HG03354 (cell line): ENCODE measurements at regions not wholly inside any gene's neighbourhood (a gene's known extent, or its start where the extent isn't known, plus 50 kb on each side); places are given as distances from the start of the nearest gene placed in this dataset.

ENCODE experiments used
- ATAC-seq: cut with Tn5 transposase; IDR thresholded peaks from one replicate; pipeline ENCODE4 v1.9.1; 2021; ENCODE audit warnings: mild to moderate bottlenecking; ENCODE audit not compliant: unreplicated experiment, poor library complexity, severe bottlenecking

- ATAC-seq, result peak; percentile 60
Measured at GRCh38 chr3:28637742-28638141, 289.1 kb upstream of the AZI2 start.

- ATAC-seq, result no peak
Measured at GRCh38 chr3:28645149-28645548, 296.5 kb upstream of the AZI2 start.

GRCh38 chr3:28646435-28646834 lies 297.8 kb upstream of the AZI2 start:
- no peak for ATAC-seq

- ATAC-seq, result no peak
Measured at GRCh38 chr3:28649266-28649665, 300.6 kb upstream of the AZI2 start.

- no peak for ATAC-seq
Measured at GRCh38 chr3:28651159-28651558, 302.5 kb upstream of the AZI2 start.

- no peak for ATAC-seq
Measured at GRCh38 chr3:28664123-28664522, 315.5 kb upstream of the AZI2 start.

GRCh38 chr3:28667646-28668621 lies 319.3 kb upstream of the AZI2 start:
- peak; percentile 95 for ATAC-seq

GRCh38 chr3:28669870-28670269 lies 321.2 kb upstream of the AZI2 start:
- ATAC-seq, result no peak

- no peak for ATAC-seq
Measured at GRCh38 chr3:28672406-28672805, 323.8 kb upstream of the AZI2 start.

- ATAC-seq, result no peak
Measured at GRCh38 chr3:28673446-28673845, 324.8 kb upstream of the AZI2 start.

- no peak for ATAC-seq
Measured at GRCh38 chr3:28674212-28674611, 325.6 kb upstream of the AZI2 start.

- no peak for ATAC-seq
Measured at GRCh38 chr3:28677581-28677980, 329.0 kb upstream of the AZI2 start.

- ATAC-seq, result no peak
Measured at GRCh38 chr3:28678086-28678485, 329.5 kb upstream of the AZI2 start.

- no peak for ATAC-seq
Measured at GRCh38 chr3:28680050-28680449, 331.4 kb upstream of the AZI2 start.

GRCh38 chr3:28682121-28682520 lies 333.5 kb upstream of the AZI2 start:
- no peak for ATAC-seq

GRCh38 chr3:28690176-28690575 lies 341.6 kb upstream of the AZI2 start:
- ATAC-seq, result no peak

- ATAC-seq, result no peak
Measured at GRCh38 chr3:28698706-28699105, 350.1 kb upstream of the AZI2 start.

GRCh38 chr3:28699283-28699682 lies 350.7 kb upstream of the AZI2 start:
- ATAC-seq, result no peak

GRCh38 chr3:28700728-28701127 lies 352.1 kb upstream of the AZI2 start:
- no peak for ATAC-seq

GRCh38 chr3:28703843-28704242 lies 355.2 kb upstream of the AZI2 start:
- ATAC-seq, result no peak

GRCh38 chr3:28711293-28711692 lies 362.7 kb upstream of the AZI2 start:
- no peak for ATAC-seq

- no peak for ATAC-seq
Measured at GRCh38 chr3:28716939-28717338, 368.3 kb upstream of the AZI2 start.
